A172 (cell line): ENCODE measurements at regions not wholly inside any gene's neighbourhood (a gene's known extent, or its start where the extent isn't known, plus 50 kb on each side); places are given as distances from the start of the nearest gene placed in this dataset.

Experiments
- DNase-seq: peaks from one replicate; pipeline ENCODE4 v3.0.0-alpha.2; 2015; ENCODE audit warnings: low spot score

GRCh38 chr1:87926131-87926830, 597.6 kb downstream of the LMO4 start:
- no peak for DNase-seq

GRCh38 chr1:87926921-87927320, 598.2 kb downstream of the LMO4 start:
- DNase-seq = no peak

- peak; percentile 72 for DNase-seq
Measured at GRCh38 chr1:87927391-87928280, 599.0 kb downstream of the LMO4 start.

- DNase-seq = no peak
Measured at GRCh38 chr1:87928623-87929022, 599.9 kb downstream of the LMO4 start.

- peak; percentile 39 for DNase-seq
Measured at GRCh38 chr1:87929906-87930305, 601.2 kb downstream of the LMO4 start.

- no peak for DNase-seq
Measured at GRCh38 chr1:87930796-87931195, 602.1 kb downstream of the LMO4 start.

GRCh38 chr1:87933171-87933570, 604.5 kb downstream of the LMO4 start:
- DNase-seq = no peak

GRCh38 chr1:87935130-87935529, 606.5 kb downstream of the LMO4 start:
- no peak for DNase-seq

GRCh38 chr1:87937831-87938395, 609.2 kb downstream of the LMO4 start:
- DNase-seq = no peak

- no peak for DNase-seq
Measured at GRCh38 chr1:87938631-87939030, 610.0 kb downstream of the LMO4 start.

GRCh38 chr1:87939444-87939843, 610.8 kb downstream of the LMO4 start:
- DNase-seq = no peak

GRCh38 chr1:87940421-87940820, 611.7 kb downstream of the LMO4 start:
- no peak for DNase-seq

- DNase-seq = no peak
Measured at GRCh38 chr1:87941337-87941946, 612.8 kb downstream of the LMO4 start.

GRCh38 chr1:87942165-87942564, 613.5 kb downstream of the LMO4 start:
- no peak for DNase-seq

GRCh38 chr1:87949711-87950110, 621.0 kb downstream of the LMO4 start:
- no peak for DNase-seq

- DNase-seq = no peak
Measured at GRCh38 chr1:87950369-87950768, 621.7 kb downstream of the LMO4 start.

GRCh38 chr1:87951409-87951808, 622.7 kb downstream of the LMO4 start:
- DNase-seq = no peak

GRCh38 chr1:87951852-87952251, 623.2 kb downstream of the LMO4 start:
- DNase-seq = peak; percentile 25

- DNase-seq = no peak
Measured at GRCh38 chr1:87953121-87953520, 624.4 kb downstream of the LMO4 start.

GRCh38 chr1:87953732-87954344, 625.2 kb downstream of the LMO4 start:
- peak; percentile 59 for DNase-seq

- no peak for DNase-seq
Measured at GRCh38 chr1:87955038-87955437, 626.4 kb downstream of the LMO4 start.

- DNase-seq = peak; percentile 85
Measured at GRCh38 chr1:87956072-87956471, 627.4 kb downstream of the LMO4 start.
